ENCODE measurements at regions not wholly inside any gene's neighbourhood (a gene's known extent, or its start where the extent isn't known, plus 50 kb on each side); places are given as distances from the start of the nearest gene placed in this dataset.

DNA sequence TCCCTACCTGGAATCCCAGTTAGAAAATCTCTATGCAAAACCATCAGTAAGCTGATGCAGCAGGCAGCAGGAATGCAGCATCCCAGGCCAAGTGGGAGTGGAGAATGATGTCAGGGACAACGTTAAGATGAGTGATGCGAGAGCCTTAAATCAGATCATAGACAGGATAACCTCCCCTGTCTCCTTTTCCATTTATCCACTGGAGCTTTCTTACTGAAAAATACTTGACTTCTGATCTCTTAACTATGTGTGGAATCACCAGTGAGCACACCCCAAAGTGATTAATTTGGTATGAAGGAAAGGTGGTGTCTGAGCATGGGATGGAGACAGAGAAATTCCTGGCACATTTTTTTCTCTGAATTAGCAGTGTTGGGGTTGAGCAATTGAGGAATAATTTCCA lies 98.0 kb downstream of the RND3 start:
- Histone ChIP-seq H3K27ac (ENCODE audit: low read depth, low read length) (no peak overlapping the region), H3K9me3 (ENCODE audit: control insufficient read depth in 1 of 2, insufficient read depth in 1 of 2, low read depth in 1 of 2, low read length in 2 of 2) (no peaks in the 10 kb centered on the region), H3K4me1 (ENCODE audit: control insufficient read depth in 1 of 2, insufficient read depth in 2 of 2, low read length in 2 of 2) (no peaks in the 10 kb centered on the region), H3K9ac (ENCODE audit: low read length) (no peak overlapping the region), H3K4me3 (replicated peaks in 1 of 2; ENCODE audit: low read depth in 1 of 2, low read length in 2 of 2) (no peak overlapping the region), H3K36me3 (ENCODE audit: control insufficient read depth in 1 of 2, insufficient read depth in 2 of 2, low read length in 2 of 2) (no peaks in the 10 kb centered on the region), H3K9me2 (ENCODE audit: insufficient read depth) (no peaks in the 10 kb centered on the region), H3K79me2 (ENCODE audit: insufficient read depth, low read length) (no peaks in the 10 kb centered on the region), H4K20me1 (ENCODE audit: insufficient read depth) (no peaks in the 10 kb centered on the region), H2AFZ (ENCODE audit: low read depth, low read length, poor library complexity, severe bottlenecking) (no peak overlapping the region), H3K27me3 (ENCODE audit: insufficient read depth, low read length) (no peaks in the 10 kb centered on the region), H3K4me2 (ENCODE audit: low read length) (no peak overlapping the region)
- intact Hi-C loops (cut with micrococcal nuclease): no loop called here
- ChIA-PET POLR2A (no interaction called here), RAD21 (ENCODE audit: low non-redundant PET in 1 of 2, low total read pairs in 2 of 2, uncharacterized antibody in 2 of 2, unreplicated experiment in 2 of 2) (no interaction called here), CTCF (no interaction called here)
- ATAC-seq (no peak), DNase-seq (ENCODE audit: low read depth, low spot score) (no peak)
- no peak for TF ChIP-seq ZNF274 (IDR thresholded peaks at IDR 0.05; ENCODE audit: low read depth, low read length)
- no peak for TF ChIP-seq EZH2phosphoT487 (IDR thresholded peaks at IDR 0.05; ENCODE audit: borderline replicate concordance)
- no peak for TF ChIP-seq JUND (IDR thresholded peaks at IDR 0.05)
- no peak for TF ChIP-seq FOSL1 (IDR thresholded peaks at IDR 0.05; ENCODE audit: low read depth)
- no peak for TF ChIP-seq EZH2 (IDR thresholded peaks at IDR 0.05)
- TF ChIP-seq SP1 (IDR thresholded peaks at IDR 0.05; ENCODE audit: low read depth): no peak
- TF ChIP-seq ZFX (IDR thresholded peaks at IDR 0.05): no peak
- TF ChIP-seq POLR2AphosphoS5 (IDR thresholded peaks at IDR 0.05; ENCODE audit: low read depth, low read length): no peak
- TF ChIP-seq YY1 (IDR thresholded peaks at IDR 0.05; ENCODE audit: extremely low read depth, insufficient replicate concordance, low read depth, low read length): no peak
- TF ChIP-seq EGR1 (IDR thresholded peaks at IDR 0.05; ENCODE audit: low read depth): no peak
- no peak for TF ChIP-seq RAD21 (IDR thresholded peaks at IDR 0.05; ENCODE audit: low read depth)
- no peak for TF ChIP-seq TCF7L2 (IDR thresholded peaks at IDR 0.05; ENCODE audit: borderline replicate concordance, extremely low read depth, insufficient read depth, insufficient read length)
- no TSS peak for BruUV-seq (replicated peaks)

DNA sequence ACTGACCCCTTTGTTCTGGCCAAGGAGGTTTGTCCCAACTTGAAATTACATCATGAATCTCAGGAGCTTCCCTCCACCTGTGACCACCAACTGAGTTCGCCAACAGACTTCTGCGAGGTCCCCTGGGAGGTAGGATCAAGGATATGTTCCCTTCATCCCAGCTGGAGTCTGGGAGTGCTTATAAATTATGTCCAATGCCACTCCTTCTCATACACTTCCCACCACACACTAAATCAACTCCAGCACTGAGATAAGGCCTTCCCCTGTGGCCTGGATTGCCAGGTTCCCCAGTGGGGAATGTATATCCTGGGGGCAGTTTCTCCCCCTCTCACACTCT lies 99.2 kb downstream of the RND3 start:
- Histone ChIP-seq H3K9ac (ENCODE audit: low read length) (no peak overlapping the region), H3K4me3 (replicated peaks in 1 of 2; ENCODE audit: low read depth in 1 of 2, low read length in 2 of 2) (no peak overlapping the region), H3K9me2 (ENCODE audit: insufficient read depth) (no peaks in the 10 kb centered on the region), H3K9me3 (ENCODE audit: control insufficient read depth in 1 of 2, insufficient read depth in 1 of 2, low read depth in 1 of 2, low read length in 2 of 2) (no peaks in the 10 kb centered on the region), H4K20me1 (ENCODE audit: insufficient read depth) (no peaks in the 10 kb centered on the region), H3K36me3 (ENCODE audit: control insufficient read depth in 1 of 2, insufficient read depth in 2 of 2, low read length in 2 of 2) (no peaks in the 10 kb centered on the region), H3K4me2 (ENCODE audit: low read length) (no peak overlapping the region), H3K79me2 (ENCODE audit: insufficient read depth, low read length) (no peaks in the 10 kb centered on the region), H3K4me1 (ENCODE audit: control insufficient read depth in 1 of 2, insufficient read depth in 2 of 2, low read length in 2 of 2) (no peaks in the 10 kb centered on the region), H3K27ac (ENCODE audit: low read depth, low read length) (no peak overlapping the region), H2AFZ (ENCODE audit: low read depth, low read length, poor library complexity, severe bottlenecking) (no peak overlapping the region), H3K27me3 (ENCODE audit: insufficient read depth, low read length) (no peaks in the 10 kb centered on the region)
- no peak for ATAC-seq
- POLR2A ChIA-PET: no interaction called here
- intact Hi-C loops (cut with micrococcal nuclease): no loop called here
- RAD21 ChIA-PET (ENCODE audit: low non-redundant PET in 1 of 2, low total read pairs in 2 of 2, uncharacterized antibody in 2 of 2, unreplicated experiment in 2 of 2): no interaction called here
- no peak for DNase-seq (ENCODE audit: low read depth, low spot score)
- TF ChIP-seq, protein P1, sequence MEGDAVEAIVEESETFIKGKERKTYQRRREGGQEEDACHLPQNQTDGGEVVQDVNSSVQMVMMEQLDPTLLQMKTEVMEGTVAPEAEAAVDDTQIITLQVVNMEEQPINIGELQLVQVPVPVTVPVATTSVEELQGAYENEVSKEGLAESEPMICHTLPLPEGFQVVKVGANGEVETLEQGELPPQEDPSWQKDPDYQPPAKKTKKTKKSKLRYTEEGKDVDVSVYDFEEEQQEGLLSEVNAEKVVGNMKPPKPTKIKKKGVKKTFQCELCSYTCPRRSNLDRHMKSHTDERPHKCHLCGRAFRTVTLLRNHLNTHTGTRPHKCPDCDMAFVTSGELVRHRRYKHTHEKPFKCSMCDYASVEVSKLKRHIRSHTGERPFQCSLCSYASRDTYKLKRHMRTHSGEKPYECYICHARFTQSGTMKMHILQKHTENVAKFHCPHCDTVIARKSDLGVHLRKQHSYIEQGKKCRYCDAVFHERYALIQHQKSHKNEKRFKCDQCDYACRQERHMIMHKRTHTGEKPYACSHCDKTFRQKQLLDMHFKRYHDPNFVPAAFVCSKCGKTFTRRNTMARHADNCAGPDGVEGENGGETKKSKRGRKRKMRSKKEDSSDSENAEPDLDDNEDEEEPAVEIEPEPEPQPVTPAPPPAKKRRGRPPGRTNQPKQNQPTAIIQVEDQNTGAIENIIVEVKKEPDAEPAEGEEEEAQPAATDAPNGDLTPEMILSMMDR (IDR thresholded peaks at IDR 0.05 in 2 of 3, conservative IDR thresholded peaks at IDR 0.05 in 1 of 3; ENCODE audit: borderline replicate concordance in 1 of 3, insufficient read depth in 1 of 3, low read depth in 2 of 3, low read length in 2 of 3): no peak
- TF ChIP-seq JUND (IDR thresholded peaks at IDR 0.05) (no peak), ELF1 (IDR thresholded peaks at IDR 0.05; ENCODE audit: borderline replicate concordance, low read depth) (no peak), RAD21 (IDR thresholded peaks at IDR 0.05; ENCODE audit: low read depth) (no peak), EZH2phosphoT487 (IDR thresholded peaks at IDR 0.05; ENCODE audit: borderline replicate concordance) (no peak), CBX3 (IDR thresholded peaks at IDR 0.05; ENCODE audit: low read depth) (no peak), TCF7L2 (IDR thresholded peaks at IDR 0.05; ENCODE audit: borderline replicate concordance, extremely low read depth, insufficient read depth, insufficient read length) (no peak), ZNF274 (IDR thresholded peaks at IDR 0.05; ENCODE audit: low read depth, low read length) (no peak)
- TF ChIP-seq, protein P2, sequence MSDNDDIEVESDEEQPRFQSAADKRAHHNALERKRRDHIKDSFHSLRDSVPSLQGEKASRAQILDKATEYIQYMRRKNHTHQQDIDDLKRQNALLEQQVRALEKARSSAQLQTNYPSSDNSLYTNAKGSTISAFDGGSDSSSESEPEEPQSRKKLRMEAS (IDR thresholded peaks at IDR 0.05): no peak
- TF ChIP-seq, protein P3, sequence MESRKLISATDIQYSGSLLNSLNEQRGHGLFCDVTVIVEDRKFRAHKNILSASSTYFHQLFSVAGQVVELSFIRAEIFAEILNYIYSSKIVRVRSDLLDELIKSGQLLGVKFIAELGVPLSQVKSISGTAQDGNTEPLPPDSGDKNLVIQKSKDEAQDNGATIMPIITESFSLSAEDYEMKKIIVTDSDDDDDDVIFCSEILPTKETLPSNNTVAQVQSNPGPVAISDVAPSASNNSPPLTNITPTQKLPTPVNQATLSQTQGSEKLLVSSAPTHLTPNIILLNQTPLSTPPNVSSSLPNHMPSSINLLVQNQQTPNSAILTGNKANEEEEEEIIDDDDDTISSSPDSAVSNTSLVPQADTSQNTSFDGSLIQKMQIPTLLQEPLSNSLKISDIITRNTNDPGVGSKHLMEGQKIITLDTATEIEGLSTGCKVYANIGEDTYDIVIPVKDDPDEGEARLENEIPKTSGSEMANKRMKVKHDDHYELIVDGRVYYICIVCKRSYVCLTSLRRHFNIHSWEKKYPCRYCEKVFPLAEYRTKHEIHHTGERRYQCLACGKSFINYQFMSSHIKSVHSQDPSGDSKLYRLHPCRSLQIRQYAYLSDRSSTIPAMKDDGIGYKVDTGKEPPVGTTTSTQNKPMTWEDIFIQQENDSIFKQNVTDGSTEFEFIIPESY (IDR thresholded peaks at IDR 0.05; ENCODE audit: extremely low read depth, insufficient replicate concordance, low read length): no peak
- TF ChIP-seq, protein P4, sequence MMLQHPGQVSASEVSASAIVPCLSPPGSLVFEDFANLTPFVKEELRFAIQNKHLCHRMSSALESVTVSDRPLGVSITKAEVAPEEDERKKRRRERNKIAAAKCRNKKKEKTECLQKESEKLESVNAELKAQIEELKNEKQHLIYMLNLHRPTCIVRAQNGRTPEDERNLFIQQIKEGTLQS (IDR thresholded peaks at IDR 0.05): no peak
- no TSS peak for BruUV-seq (replicated peaks)
- CTCF ChIA-PET: no interaction called here
